IPS DF 6.9 (cell line): ENCODE measurements at regions not wholly inside any gene's neighbourhood (a gene's known extent, or its start where the extent isn't known, plus 50 kb on each side); places are given as distances from the start of the nearest gene placed in this dataset.

ENCODE experiments used
- DNase-seq: peaks from one replicate; pipeline ENCODE4 v3.0.0-alpha.2; 2013; ENCODE audit warnings: low read depth, low spot score
- H3K27ac ChIP-seq: one replicate; pipeline ENCODE4 v1.5.1; 2013; ENCODE audit warnings: low read length, control low read depth
- H3K27me3 ChIP-seq: 2 replicates; pipeline ENCODE4 v1.6.1; 2013; ENCODE audit warnings: mild to moderate bottlenecking, low read length; ENCODE audit not compliant: control insufficient read depth, insufficient read depth
- H3K36me3 ChIP-seq: 2 replicates; pipeline ENCODE4 v1.6.1; 2013; ENCODE audit warnings: low read length; ENCODE audit not compliant: control insufficient read depth, insufficient read depth
- H3K4me1 ChIP-seq: 2 replicates; pipeline ENCODE4 v1.6.1; 2013; ENCODE audit warnings: low read length; ENCODE audit not compliant: control insufficient read depth, insufficient read depth
- H3K4me3 ChIP-seq: 2 replicates; pipeline ENCODE4 v1.5.1; 2013; ENCODE audit warnings: mild to moderate bottlenecking, low read length
- H3K9me3 ChIP-seq: 2 replicates; pipeline ENCODE4 v1.6.1; 2013; ENCODE audit warnings: low read length, inconsistent platforms; ENCODE audit not compliant: control insufficient read depth, insufficient read depth
- WGBS: extraction: QIAGEN DNeasy Blood & Tissue Kit; methylation state at CpG from one replicate; pipeline ENCODE4 v1.1.7; 2013; ENCODE audit warnings: mixed read lengths, missing lambda C conversion rate; ENCODE audit not compliant: insufficient read length, insufficient coverage; 5-methylcytosine and 5-hydroxymethylcytosine counted together

DNA sequence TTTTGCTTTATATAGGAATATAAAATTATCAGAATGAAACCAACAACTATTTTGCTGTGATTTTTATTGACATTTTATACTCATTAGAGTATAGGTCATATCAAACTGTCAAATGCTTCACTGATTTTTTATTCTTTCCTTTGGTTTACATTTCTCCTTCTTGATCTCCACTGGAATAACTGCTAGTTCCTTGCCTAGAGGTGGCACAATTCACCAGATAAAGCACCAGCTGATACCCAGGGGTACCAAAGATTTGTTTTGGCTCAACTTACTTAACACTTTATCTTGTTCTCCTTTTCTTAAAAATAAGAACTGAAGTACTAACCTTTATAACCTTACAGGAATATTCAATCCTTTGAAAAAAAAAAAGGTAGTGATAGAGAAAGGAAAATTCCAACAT is 725.1 kb upstream of the CHORDC1 start:
- DNase-seq = no peak
- Histone ChIP-seq H3K27ac (no peak overlapping the region), H3K4me1 (no peaks in the 10 kb centered on the region), H3K9me3 (no peaks in the 10 kb centered on the region), H3K27me3 (no peaks in the 10 kb centered on the region; the same call in 1 of the 2 replicates), H3K36me3 (no peaks in the 10 kb centered on the region), H3K4me3 (no peak overlapping the region)

DNA sequence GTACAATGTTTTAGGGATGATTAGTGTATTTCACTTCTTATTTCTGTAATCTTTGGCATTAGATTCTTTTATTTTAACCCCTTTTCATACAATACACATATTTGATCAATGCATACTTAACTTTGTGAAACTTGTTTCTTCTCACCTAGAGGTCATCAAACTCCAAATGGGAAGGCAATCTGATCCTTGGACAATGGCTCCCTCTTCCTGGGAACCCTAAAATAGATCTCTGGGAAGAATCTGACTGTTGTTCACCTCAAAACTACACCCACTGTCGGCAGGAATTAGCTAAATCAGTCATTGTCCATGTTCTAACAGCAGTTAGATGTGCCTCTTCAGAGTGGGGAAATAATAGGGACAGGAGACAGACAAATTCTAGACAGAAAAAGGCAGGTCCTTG is 707.4 kb upstream of the CHORDC1 start:
- Histone ChIP-seq H3K9me3 (no peaks in the 10 kb centered on the region), H3K4me1 (no peaks in the 10 kb centered on the region), H3K27me3 (no peaks in the 10 kb centered on the region), H3K27ac (no peak overlapping the region), H3K36me3 (no peaks in the 10 kb centered on the region), H3K4me3 (no peak overlapping the region)
- no CpG with 5 or more reads among the region's 1 CpG for WGBS
- DNase-seq = no peak

DNA sequence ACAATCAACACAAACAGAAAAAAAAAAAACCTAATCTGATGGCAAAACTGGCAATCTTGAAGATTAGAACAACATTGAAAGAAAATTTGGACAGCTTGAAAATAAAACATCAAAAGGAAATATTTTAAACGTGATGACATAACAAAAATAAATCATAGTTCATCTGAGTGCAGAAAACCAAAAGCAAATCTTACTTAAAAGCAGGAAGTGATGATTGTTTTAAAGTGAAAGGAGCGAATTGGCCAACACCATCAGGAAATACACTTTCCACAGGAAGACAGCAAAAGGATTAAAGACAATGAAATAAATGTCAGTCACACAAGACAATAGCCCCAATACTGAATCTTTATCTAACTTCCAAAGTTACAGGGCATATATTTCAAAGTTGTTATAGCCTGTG is 696.5 kb upstream of the CHORDC1 start:
- DNase-seq = no peak
- no peaks in the 10 kb centered on the region for H3K4me1 ChIP-seq
- H3K9me3 ChIP-seq = no peaks in the 10 kb centered on the region
- no peaks in the 10 kb centered on the region for H3K36me3 ChIP-seq
- H3K27ac ChIP-seq = no peak overlapping the region
- H3K4me3 ChIP-seq = no peak overlapping the region
- no CpG with 5 or more reads among the region's 2 CpGs for WGBS
- no peaks in the 10 kb centered on the region for H3K27me3 ChIP-seq

DNA sequence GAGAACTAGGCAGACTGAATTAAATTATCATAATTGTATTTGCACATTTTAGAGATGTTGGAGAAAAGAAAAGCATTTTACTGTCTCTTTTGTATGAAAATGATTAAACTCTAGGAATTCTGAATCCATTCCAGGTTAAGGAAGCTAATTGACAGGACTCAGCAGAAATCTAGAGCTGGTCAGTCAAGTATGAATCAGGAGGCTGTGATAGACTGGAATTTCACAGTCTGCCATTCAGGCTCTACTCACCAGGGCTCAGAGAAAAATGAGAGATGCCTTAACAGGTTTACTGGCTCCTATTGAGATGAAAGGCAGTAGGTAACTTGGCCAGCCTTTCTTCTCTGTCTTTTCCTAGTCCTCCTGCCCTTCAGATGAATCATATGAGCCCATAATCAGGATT is 693.9 kb upstream of the CHORDC1 start:
- H3K27me3 ChIP-seq = no peaks in the 10 kb centered on the region
- no peaks in the 10 kb centered on the region for H3K36me3 ChIP-seq
- H3K4me3 ChIP-seq = no peak overlapping the region
- no peaks in the 10 kb centered on the region for H3K4me1 ChIP-seq
- no peak for DNase-seq
- H3K27ac ChIP-seq = no peak overlapping the region
- H3K9me3 ChIP-seq = no peaks in the 10 kb centered on the region

DNA sequence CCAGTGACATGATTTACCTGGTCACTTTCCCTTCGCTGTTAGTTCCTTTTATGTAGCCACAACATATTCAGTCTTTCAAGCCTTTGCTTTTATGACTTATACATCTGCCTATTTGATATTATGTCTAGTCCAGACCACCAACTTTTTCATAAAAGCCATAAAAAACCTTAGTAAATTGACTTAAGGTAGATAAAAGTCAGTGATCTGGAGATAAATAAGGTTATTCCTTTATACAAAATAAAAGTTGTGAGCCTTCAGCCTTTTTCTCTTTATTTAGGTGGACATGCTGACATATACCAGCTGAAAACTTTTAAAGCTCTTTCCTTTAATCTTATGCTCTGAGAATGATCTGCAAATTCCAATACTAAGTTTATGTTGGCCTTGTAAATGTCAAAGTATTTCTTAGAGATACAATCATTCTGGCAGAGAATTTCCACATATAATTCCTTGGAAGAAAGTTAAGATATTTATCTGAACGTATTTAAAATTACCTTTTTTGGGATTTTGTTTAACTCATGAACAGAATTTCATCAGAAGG is 690.4 kb upstream of the CHORDC1 start:
- Histone ChIP-seq H3K27me3 (no peaks in the 10 kb centered on the region), H3K4me1 (no peaks in the 10 kb centered on the region), H3K4me3 (no peak overlapping the region), H3K36me3 (no peaks in the 10 kb centered on the region), H3K9me3 (no peaks in the 10 kb centered on the region), H3K27ac (no peak overlapping the region)
- no peak for DNase-seq
- WGBS = no CpG with 5 or more reads among the region's 2 CpGs

DNA sequence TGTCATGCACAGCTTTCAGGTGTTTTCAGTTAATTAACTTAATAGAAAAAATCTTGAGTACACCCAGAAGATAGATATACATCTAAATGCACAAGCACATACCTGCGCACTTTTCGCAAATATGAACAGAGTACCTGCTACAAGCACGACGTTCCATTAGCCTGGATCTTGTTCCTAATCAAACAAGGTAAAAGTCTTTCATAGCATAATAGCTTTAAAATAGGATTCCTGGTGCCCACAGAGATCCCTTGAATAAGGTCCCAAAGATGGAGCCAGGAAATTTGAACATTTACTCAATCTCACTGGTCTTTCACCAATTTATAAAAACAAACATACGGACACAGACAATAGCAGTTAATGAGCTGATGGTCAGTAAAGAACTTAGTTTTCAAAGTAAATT is 689.8 kb upstream of the CHORDC1 start:
- no peaks in the 10 kb centered on the region for H3K4me1 ChIP-seq

DNA sequence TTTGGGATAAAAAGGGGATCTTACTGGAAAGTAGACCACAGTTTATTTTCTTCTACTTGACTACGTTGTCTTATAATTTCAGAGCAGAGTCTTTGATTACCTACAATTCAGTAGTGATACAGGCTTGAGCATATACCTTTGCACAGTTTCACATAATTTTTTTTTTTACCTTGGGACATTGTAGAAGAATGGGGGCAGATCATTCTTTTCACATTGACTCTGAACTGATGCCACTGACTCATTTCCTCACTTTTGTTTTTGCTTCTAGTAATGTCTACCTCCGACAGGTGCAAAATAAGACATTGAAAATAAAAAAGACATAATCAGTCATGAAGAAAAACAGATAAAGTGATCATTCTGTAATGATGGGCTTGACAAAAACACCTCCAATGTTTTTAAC is 688.3 kb upstream of the CHORDC1 start:
- no peak for DNase-seq
- no CpG with 5 or more reads among the region's 2 CpGs for WGBS
- Histone ChIP-seq H3K27me3 (no peaks in the 10 kb centered on the region), H3K27ac (no peak overlapping the region), H3K36me3 (no peaks in the 10 kb centered on the region), H3K4me1 (no peaks in the 10 kb centered on the region), H3K4me3 (no peak overlapping the region), H3K9me3 (no peaks in the 10 kb centered on the region)

More for the DNA sequence above, 689.8 kb upstream of the CHORDC1 start:
- Histone ChIP-seq H3K36me3 (no peaks in the 10 kb centered on the region), H3K4me3 (no peak overlapping the region), H3K27me3 (no peaks in the 10 kb centered on the region), H3K9me3 (no peaks in the 10 kb centered on the region), H3K27ac (no peak overlapping the region)
- no peak for DNase-seq
- WGBS = no CpG with 5 or more reads among the region's 5 CpGs

DNA sequence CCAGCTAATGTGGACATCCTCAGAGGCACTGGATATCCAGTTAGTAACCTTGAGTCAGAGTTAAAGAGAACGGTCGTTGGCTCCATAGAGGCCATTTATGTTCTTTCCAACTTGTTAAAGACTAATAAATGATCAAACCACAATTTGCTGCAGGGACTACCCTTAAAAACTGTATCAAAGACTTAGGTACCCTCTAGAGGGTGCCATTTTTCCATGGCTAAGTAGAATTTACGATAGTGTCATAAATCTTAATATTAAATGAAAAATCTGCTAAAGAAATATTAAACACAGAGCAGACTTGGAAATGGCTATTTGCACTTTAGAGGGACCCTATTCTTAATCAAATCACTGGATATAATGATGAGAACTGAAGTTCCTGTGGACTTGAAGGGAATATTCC is 685.2 kb upstream of the CHORDC1 start:
- H3K27ac ChIP-seq = no peak overlapping the region
- no peak overlapping the region for H3K4me3 ChIP-seq
- H3K27me3 ChIP-seq = no peaks in the 10 kb centered on the region
- no peaks in the 10 kb centered on the region for H3K36me3 ChIP-seq
- DNase-seq = no peak
- WGBS = no CpG with 5 or more reads among the region's 3 CpGs
- H3K9me3 ChIP-seq = no peaks in the 10 kb centered on the region
- no peaks in the 10 kb centered on the region for H3K4me1 ChIP-seq

DNA sequence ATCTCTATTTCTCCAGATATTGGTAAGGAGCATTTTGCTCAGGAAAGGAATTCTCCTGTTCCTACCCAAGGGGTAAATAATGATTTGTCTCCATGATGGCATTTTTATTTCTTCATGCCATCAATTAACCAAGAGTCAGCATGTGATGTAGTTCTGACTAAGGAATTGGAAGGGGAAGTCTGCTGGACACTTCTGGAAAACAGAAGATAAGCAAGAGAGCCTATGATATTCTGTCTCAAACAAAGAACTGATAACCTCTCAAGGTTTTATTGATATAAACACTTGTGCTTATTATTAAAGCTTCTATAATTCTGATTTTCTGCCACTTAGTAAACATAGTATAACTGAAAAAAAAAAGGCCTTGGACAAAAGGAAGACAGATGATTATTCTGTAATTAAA is 673.0 kb upstream of the CHORDC1 start:
- no peaks in the 10 kb centered on the region for H3K4me1 ChIP-seq
- no peaks in the 10 kb centered on the region for H3K36me3 ChIP-seq
- no peak for DNase-seq
- H3K27ac ChIP-seq = no peak overlapping the region
- H3K27me3 ChIP-seq = no peaks in the 10 kb centered on the region
- H3K9me3 ChIP-seq = no peaks in the 10 kb centered on the region
- H3K4me3 ChIP-seq = no peak overlapping the region

DNA sequence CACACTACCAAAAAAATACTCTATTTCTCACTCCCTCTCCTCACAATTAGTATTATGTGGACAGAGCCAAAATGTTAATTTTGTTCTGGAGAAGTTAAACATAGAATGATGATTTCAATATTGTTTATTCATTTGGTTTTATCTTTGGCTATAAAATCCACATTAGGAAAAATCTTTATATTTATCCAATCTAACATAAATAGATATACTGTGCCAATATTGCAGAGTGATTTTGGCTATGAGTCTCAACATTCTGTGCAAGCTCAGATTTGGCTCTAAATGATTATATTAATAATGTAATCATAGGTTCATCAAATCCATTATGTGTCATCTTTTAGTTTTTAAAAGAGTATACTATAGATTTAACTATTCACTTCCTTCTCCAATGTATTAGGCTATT is 667.5 kb upstream of the CHORDC1 start:
- DNase-seq = no peak
- H3K27ac ChIP-seq = no peak overlapping the region

DNA sequence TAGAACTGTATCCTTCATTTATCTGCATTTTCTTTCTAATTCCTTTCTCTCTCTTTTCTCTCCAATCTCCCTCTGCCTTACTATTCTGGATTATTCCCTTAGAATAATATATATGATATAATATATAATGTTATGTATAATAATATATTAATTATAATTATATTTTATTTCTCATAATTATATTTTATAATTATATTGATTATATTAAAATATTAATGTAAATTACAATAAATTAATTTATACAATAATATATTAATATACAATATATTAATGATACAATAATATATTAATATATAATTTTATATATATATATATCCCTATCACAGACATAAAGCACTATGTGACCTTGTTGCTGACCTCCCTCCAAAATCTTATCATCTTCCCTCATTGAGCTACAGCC is 661.3 kb upstream of the CHORDC1 start:
- Histone ChIP-seq H3K4me3 (no peak overlapping the region), H3K36me3 (no peaks in the 10 kb centered on the region), H3K4me1 (no peaks in the 10 kb centered on the region), H3K27me3 (no peaks in the 10 kb centered on the region), H3K27ac (no peak overlapping the region), H3K9me3 (no peaks in the 10 kb centered on the region)
- DNase-seq = no peak

More for the DNA sequence above, 667.5 kb upstream of the CHORDC1 start:
- Histone ChIP-seq H3K4me3 (no peak overlapping the region), H3K4me1 (no peaks in the 10 kb centered on the region), H3K27me3 (no peaks in the 10 kb centered on the region), H3K9me3 (no peaks in the 10 kb centered on the region), H3K36me3 (no peaks in the 10 kb centered on the region)
